SU-DHL-6 (cell line): ENCODE measurements at regions not wholly inside any gene's neighbourhood (a gene's known extent, or its start where the extent isn't known, plus 50 kb on each side); places are given as distances from the start of the nearest gene placed in this dataset.

Source experiments
- H2AFZ ChIP-seq: fragments of 200-600 bp; sonication (generic); 2 replicates; pipeline ENCODE4 v1.6.1; 2014; ENCODE audit warnings: low read depth, mild to moderate bottlenecking, moderate library complexity, mixed read lengths, antibody characterized with exemption, low read length; ENCODE audit not compliant: severe bottlenecking
- H3F3A ChIP-seq: fragments of 200-600 bp; shearing (Covaris generic); 2 replicates; pipeline ENCODE4 v1.6.0; 2016; ENCODE audit warnings: antibody characterized with exemption, mild to moderate bottlenecking; ENCODE audit not compliant: insufficient read depth
- H3K27ac ChIP-seq: fragments of 200-600 bp; sonication (generic); 2 replicates; pipeline ENCODE4 v1.5.1; 2016; ENCODE audit warnings: low read depth, mild to moderate bottlenecking, low read length, moderate library complexity, mixed read lengths
- H3K27me3 ChIP-seq: fragments of 200-600 bp; sonication (generic), shearing (Covaris generic); 2 replicates; pipeline ENCODE4 v1.6.0; 2014; ENCODE audit warnings: mild to moderate bottlenecking, low read length
- H3K36me3 ChIP-seq: fragments of 200-600 bp; sonication (generic); 2 replicates; pipeline ENCODE4 v1.6.1; 2014; ENCODE audit warnings: mild to moderate bottlenecking, low read length, mixed read lengths
- H3K4me2 ChIP-seq: fragments of 300-600, 200-600 bp; shearing (Covaris generic), sonication (generic); 2 replicates; pipeline ENCODE4 v1.6.0; 2014; ENCODE audit warnings: low read length, low read depth, mild to moderate bottlenecking; ENCODE audit not compliant: poor library complexity, severe bottlenecking
- H3K4me3 ChIP-seq: fragments of 200-600 bp; sonication (generic); 2 replicates; pipeline ENCODE4 v1.5.1; 2014; ENCODE audit warnings: antibody characterized with exemption, low read length, mild to moderate bottlenecking, mixed read lengths; ENCODE audit not compliant: insufficient read depth, poor library complexity, severe bottlenecking
- H3K79me2 ChIP-seq: fragments of 200-600 bp; sonication (generic); 2 replicates; pipeline ENCODE4 v1.6.1; 2014; ENCODE audit warnings: mild to moderate bottlenecking, low read length, moderate library complexity; ENCODE audit not compliant: insufficient read depth
- H3K9ac ChIP-seq: fragments of 200-600 bp; sonication (generic); 2 replicates; pipeline ENCODE4 v1.7.0; 2014; ENCODE audit warnings: mild to moderate bottlenecking, low read length
- H3K9me2 ChIP-seq: fragments of 200-600 bp; sonication (generic); replicated peaks from 2 replicates; pipeline ENCODE4 v1.6.1; 2014; ENCODE audit warnings: low read length; ENCODE audit not compliant: insufficient read depth
- H3K9me3 ChIP-seq: fragments of 200-600 bp; sonication (generic); 2 replicates; pipeline ENCODE4 v1.6.1; 2014; ENCODE audit warnings: low read length, mixed read lengths; ENCODE audit not compliant: insufficient read depth
- H4K20me1 ChIP-seq: fragments of 200-600 bp; sonication (generic); 2 replicates; pipeline ENCODE4 v1.6.1; 2014; ENCODE audit warnings: low read depth, mild to moderate bottlenecking, antibody characterized with exemption, low read length, moderate library complexity, mixed read lengths
- EZH2phosphoT487 ChIP-seq: fragments of 200-600 bp; sonication (generic), shearing (Covaris generic); conservative IDR thresholded peaks from 2 replicates; pipeline ENCODE4 v1.6.1; 2018; ENCODE audit warnings: mild to moderate bottlenecking, antibody characterized with exemption, low read length, moderate library complexity, mixed read lengths
- TF ChIP-seq, protein P1 (sequence below): fragments of 200-600 bp; sonication (generic); IDR thresholded peaks from one replicate; pipeline ENCODE4 v1.5.1; 2017; ENCODE audit warnings: antibody characterized with exemption, mild to moderate bottlenecking, low read length, moderate library complexity; ENCODE audit not compliant: insufficient read depth, poor library complexity, severe bottlenecking

DNA sequence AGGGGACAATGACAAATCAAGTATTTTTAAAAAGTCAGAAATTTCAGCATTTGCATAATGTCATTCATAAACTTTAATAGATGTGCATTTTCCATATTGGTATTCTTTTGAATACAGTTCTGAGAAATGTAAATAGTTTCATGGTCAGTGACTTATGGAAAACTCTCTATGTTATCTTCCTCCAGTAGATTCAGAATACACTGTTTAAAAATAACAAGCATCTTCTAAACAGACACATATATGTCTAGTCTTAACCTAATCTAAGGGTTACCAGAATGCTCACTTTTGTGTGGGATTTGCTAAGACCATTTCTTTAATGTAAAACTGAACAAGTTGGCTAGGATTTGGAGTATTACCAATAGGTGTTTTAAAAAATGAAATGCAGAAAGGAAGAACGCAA lies 119.8 kb upstream of the SGCG start:
- Histone ChIP-seq H4K20me1 (no peaks in the 10 kb centered on the region), H3K4me2 (no peak overlapping the region), H3K9ac (no peak overlapping the region), H3F3A (no peaks in the 10 kb centered on the region), H2AFZ (no peak overlapping the region), H3K4me3 (no peak overlapping the region), H3K27ac (no peak overlapping the region), H3K79me2 (no peaks in the 10 kb centered on the region), H3K36me3 (no peaks in the 10 kb centered on the region), H3K9me2 (no peaks in the 10 kb centered on the region), H3K27me3 (no peaks in the 10 kb centered on the region), H3K9me3 (no peaks in the 10 kb centered on the region)
- TF ChIP-seq, protein P1, sequence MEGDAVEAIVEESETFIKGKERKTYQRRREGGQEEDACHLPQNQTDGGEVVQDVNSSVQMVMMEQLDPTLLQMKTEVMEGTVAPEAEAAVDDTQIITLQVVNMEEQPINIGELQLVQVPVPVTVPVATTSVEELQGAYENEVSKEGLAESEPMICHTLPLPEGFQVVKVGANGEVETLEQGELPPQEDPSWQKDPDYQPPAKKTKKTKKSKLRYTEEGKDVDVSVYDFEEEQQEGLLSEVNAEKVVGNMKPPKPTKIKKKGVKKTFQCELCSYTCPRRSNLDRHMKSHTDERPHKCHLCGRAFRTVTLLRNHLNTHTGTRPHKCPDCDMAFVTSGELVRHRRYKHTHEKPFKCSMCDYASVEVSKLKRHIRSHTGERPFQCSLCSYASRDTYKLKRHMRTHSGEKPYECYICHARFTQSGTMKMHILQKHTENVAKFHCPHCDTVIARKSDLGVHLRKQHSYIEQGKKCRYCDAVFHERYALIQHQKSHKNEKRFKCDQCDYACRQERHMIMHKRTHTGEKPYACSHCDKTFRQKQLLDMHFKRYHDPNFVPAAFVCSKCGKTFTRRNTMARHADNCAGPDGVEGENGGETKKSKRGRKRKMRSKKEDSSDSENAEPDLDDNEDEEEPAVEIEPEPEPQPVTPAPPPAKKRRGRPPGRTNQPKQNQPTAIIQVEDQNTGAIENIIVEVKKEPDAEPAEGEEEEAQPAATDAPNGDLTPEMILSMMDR = no peak
- TF ChIP-seq EZH2phosphoT487 = no peak

DNA sequence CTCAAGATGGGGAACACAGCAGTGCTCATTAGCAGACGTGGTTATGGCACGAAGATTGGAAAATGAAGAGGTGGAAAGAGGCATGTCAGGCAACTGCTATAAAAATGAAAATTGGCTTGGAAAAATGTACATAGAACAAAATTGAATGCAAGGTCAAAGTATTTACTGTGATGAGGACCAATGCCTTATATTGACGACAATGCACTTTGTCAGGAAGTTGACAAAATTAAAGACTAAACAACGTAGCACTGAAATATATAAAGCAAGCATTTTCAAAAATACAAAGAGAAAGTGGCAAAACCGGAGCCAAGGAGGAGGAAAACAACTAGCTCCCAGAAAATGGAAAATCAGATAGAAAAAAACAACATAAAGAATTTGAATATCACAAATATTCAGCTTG lies 113.7 kb upstream of the SGCG start:
- no peak overlapping the region for H3K4me2 ChIP-seq
- H3K9me3 ChIP-seq = no peaks in the 10 kb centered on the region
- TF ChIP-seq EZH2phosphoT487 = no peak
- TF ChIP-seq, protein P1 = no peak
- H3K36me3 ChIP-seq = no peaks in the 10 kb centered on the region
- no peak overlapping the region for H2AFZ ChIP-seq
- no peaks in the 10 kb centered on the region for H3K79me2 ChIP-seq
- no peak overlapping the region for H3K27ac ChIP-seq
- H3K4me3 ChIP-seq = no peak overlapping the region
- H4K20me1 ChIP-seq = no peaks in the 10 kb centered on the region
- H3F3A ChIP-seq = no peaks in the 10 kb centered on the region
- no peak overlapping the region for H3K9ac ChIP-seq
- no peaks in the 10 kb centered on the region for H3K9me2 ChIP-seq
- H3K27me3 ChIP-seq = no peaks in the 10 kb centered on the region

DNA sequence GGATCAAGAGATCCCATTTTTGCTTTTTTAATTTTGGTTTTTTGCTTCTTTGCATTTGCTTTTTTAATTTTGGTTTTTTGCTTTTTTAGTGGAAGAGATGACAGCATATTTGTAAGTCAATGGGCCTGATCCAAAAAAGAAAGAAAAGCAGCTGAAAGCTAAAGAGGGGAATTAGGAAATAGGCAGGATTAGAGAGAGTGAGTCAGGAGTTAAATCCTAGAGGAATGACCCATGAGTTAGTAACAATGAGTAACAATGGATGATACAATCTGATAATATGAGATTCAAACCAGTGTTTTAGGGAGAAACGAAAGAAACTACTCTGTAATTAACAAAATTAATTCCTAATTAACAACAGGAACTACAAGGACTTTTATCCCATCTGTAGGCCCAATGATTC lies 111.2 kb upstream of the SGCG start:
- no peak overlapping the region for H3K4me2 ChIP-seq
- no peaks in the 10 kb centered on the region for H3K27me3 ChIP-seq
- no peaks in the 10 kb centered on the region for H3F3A ChIP-seq
- H3K9me3 ChIP-seq = no peaks in the 10 kb centered on the region
- H3K36me3 ChIP-seq = no peaks in the 10 kb centered on the region
- no peaks in the 10 kb centered on the region for H3K79me2 ChIP-seq
- H4K20me1 ChIP-seq = no peaks in the 10 kb centered on the region
- no peak overlapping the region for H3K27ac ChIP-seq
- no peak overlapping the region for H3K9ac ChIP-seq
- H3K4me3 ChIP-seq = no peak overlapping the region
- H2AFZ ChIP-seq = no peak overlapping the region
- TF ChIP-seq, protein P1 = no peak
- TF ChIP-seq EZH2phosphoT487 = no peak
- H3K9me2 ChIP-seq = no peaks in the 10 kb centered on the region
